C4-2B (cell line): ENCODE measurements at regions not wholly inside any gene's neighbourhood (a gene's known extent, or its start where the extent isn't known, plus 50 kb on each side); places are given as distances from the start of the nearest gene placed in this dataset.

ENCODE experiments used
- H3K27ac ChIP-seq: fragments of 450-650 bp; 2 replicates; pipeline ENCODE4 v1.5.1; 2017
- ZFX ChIP-seq: fragments of 450-650 bp; IDR thresholded peaks from 2 replicates; pipeline ENCODE4 v1.6.1; 2017
- TF ChIP-seq, protein P1 (sequence below): fragments of 450-650 bp; conservative IDR thresholded peaks from 2 replicates; pipeline ENCODE4 v1.5.1; 2017; ENCODE audit warnings: mild to moderate bottlenecking

DNA sequence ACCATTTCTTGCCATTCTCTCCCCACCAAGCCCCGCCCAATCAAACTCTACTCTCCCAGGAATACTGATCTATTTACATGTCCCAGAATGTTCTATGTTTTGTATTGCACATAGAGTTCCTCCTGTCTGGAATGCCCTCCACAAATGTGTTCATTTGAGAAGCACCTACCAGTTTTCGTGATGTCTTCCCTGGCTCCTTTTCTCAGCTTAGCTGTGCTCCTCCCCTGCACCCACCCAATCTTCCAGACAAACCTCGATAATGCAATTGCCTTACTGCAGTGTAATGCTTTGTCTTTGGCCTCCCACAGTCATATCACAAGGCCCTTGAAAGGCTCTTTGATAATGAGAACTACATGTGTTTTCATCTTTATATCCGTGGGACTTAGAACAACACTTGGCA lies 214.5 kb upstream of the ANKRD55 start:
- TF ChIP-seq, protein P1, sequence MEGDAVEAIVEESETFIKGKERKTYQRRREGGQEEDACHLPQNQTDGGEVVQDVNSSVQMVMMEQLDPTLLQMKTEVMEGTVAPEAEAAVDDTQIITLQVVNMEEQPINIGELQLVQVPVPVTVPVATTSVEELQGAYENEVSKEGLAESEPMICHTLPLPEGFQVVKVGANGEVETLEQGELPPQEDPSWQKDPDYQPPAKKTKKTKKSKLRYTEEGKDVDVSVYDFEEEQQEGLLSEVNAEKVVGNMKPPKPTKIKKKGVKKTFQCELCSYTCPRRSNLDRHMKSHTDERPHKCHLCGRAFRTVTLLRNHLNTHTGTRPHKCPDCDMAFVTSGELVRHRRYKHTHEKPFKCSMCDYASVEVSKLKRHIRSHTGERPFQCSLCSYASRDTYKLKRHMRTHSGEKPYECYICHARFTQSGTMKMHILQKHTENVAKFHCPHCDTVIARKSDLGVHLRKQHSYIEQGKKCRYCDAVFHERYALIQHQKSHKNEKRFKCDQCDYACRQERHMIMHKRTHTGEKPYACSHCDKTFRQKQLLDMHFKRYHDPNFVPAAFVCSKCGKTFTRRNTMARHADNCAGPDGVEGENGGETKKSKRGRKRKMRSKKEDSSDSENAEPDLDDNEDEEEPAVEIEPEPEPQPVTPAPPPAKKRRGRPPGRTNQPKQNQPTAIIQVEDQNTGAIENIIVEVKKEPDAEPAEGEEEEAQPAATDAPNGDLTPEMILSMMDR, result no peak
- no peak for TF ChIP-seq ZFX

DNA sequence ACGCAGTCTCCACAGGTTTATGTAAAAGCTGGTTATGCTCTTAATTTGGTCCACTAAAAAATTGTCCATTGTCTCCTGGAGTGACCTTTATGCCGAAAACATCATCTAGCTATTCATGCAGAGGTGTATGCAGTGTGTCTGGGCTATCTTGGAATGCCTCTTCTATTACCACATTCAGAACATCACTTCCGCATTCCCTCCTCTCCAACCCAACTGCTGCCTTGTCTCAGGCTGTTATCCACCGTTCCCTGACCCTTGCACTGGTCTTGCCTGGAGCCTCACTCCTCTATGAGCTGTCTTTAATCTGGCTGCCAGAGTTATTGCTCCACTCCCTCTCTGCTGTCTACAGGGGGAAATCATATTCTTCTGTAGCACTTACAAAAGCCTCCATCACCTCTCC lies 214.1 kb upstream of the ANKRD55 start:
- TF ChIP-seq, protein P1, result no peak
- no peak; the same call in 1 of the 2 replicates for TF ChIP-seq ZFX
- no peak overlapping the region for H3K27ac ChIP-seq

More for the DNA sequence above, 214.5 kb upstream of the ANKRD55 start:
- H3K27ac ChIP-seq, result no peak overlapping the region

DNA sequence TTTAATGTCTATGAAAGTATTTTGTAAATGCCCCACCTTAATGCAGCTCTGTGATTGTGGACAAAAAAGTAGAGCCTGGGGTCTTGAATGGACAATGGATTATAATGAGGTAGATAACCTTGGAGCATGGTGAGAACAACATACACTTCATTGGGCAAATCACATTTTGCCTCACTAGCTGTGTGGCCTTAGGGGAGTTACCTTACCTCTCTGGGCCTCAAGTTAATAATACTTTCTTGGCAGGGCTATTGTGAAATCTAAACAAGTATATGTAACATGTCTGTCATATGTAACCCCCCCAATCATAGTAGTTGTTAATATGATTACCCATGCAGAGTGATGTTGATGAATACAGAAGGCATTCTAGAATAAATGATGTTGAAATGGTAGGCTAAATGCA lies 213.6 kb upstream of the ANKRD55 start:
- TF ChIP-seq ZFX, result no peak
- TF ChIP-seq, protein P1, result no peak
- no peak overlapping the region for H3K27ac ChIP-seq

DNA sequence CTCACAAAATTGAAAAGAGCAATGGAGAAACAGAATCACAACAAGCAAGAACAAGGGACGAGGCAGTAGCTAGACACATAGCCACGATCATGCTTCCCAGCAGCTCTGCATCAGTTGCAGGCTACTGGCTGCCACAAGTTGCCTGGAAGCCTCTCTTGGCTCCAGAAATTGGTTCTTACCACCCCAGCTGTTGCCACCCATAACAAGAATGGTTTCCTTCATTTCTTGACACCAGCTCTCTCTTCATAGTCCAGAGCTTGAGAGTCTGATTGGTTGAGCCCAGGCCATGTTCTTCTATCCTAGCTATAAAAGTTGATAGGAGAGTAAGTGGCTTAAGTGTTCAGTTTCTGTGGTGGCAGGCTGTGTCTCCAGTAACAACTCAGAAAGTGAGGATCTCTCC lies 210.7 kb upstream of the ANKRD55 start:
- no peak overlapping the region for H3K27ac ChIP-seq
- TF ChIP-seq ZFX, result no peak
- TF ChIP-seq, protein P1, result no peak

DNA sequence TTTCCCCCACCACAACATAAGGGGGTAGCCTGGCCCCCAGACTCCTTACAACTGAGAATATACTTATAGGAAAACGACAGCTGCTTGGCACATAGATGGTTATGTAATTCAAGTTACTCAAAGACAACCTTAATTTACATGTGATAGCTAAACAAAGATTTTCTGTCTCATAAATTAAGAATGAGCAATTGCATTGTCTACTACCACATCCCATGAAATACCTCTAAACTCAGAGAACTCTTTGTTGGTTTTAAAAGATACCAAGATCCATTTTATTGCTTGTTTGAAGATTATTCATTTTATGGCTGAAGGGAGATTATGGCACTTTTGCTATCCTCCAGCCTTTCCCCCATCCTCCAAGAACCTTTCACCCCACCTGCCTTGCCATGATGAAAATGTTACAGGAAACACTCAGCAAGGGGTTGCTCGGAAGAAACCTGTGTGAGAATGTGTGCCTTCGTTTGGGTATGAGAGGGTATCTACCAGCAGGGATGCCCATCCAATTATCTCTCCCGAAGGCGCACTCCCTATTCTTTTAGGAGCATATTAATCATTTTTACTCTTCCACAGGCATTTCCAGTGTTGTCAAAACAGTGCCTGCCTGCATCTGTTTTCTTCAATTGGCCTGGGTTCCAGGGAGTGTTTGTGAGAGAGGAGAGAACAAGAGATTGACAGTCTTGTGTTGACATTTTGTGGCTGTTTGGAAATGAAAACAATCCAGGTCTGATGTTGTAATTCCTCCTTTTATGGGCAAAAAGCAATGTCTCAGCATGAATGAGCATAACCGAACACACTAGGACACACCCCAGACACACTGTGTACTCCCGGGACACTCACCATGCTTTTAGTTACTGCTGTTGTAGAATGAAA lies 208.0 kb upstream of the ANKRD55 start:
- no peak overlapping the region for H3K27ac ChIP-seq
- no peak for TF ChIP-seq ZFX
- TF ChIP-seq, protein P1, result no peak

DNA sequence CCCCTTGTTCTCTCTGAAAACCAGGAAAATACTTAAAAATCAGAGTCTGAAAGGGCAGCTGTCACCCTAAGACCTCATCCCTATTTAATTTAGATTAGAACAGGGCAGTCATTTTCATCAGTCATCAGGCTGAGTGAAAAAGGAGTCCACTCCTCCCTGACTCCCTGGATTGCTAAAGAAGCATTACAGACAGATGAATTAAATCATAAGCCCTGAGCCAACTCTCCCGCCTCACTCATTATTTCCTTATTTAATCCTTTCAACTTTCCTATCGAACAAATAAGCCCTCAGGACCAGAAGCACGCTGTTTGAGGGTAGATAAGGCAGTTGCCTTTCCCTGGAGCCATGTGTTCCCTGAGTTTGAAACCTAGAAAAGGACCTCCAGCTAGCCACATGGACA lies 201.9 kb upstream of the ANKRD55 start:
- TF ChIP-seq, protein P1, result no peak
- no peak for TF ChIP-seq ZFX
- H3K27ac ChIP-seq, result no peak overlapping the region

DNA sequence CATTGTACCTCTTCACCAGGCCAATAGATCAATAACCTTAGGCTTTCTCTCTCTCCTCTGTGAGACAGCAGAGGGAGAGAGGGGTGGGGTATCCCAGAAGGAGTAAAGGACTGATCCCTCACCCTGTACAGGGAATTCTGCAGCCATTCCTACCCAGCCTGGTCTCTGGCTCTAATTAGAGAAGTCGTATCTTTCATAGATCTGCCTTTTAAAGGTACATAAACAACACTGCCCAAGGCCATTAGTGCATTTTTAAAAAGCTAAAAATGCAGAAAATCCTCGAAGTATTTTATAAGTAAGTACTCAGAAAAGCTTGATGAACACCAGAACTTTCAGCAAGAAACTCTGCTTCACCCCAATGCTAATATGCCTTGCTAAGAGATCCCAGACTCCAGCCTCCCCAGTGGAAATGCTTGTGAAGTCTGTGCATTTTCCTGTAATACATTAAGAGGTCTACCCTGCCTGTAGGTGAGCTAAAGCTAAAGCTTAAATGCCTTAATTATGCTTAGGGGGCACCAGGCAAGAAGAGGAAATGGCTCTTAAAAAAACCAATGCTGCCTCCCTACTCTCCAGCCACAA lies 200.0 kb upstream of the ANKRD55 start:
- no peak overlapping the region for H3K27ac ChIP-seq
- no peak for TF ChIP-seq ZFX
- TF ChIP-seq, protein P1, result no peak
